ENCODE measurements at regions not wholly inside any gene's neighbourhood (a gene's known extent, or its start where the extent isn't known, plus 50 kb on each side); places are given as distances from the start of the nearest gene placed in this dataset.

- H3K4me1 ChIP-seq (ENCODE audit: control insufficient read depth, insufficient read depth, low read length): peaks cover 5% of the 10 kb centered on the region; the same call in 1 of the 2 replicates
- H3K4me3 ChIP-seq (ENCODE audit: low read depth, low read length): no peak overlapping the region
- no peak overlapping the region for H3K27ac ChIP-seq (ENCODE audit: low read depth, low read length)
- H3K27me3 ChIP-seq (ENCODE audit: control insufficient read depth, insufficient read depth, low read length): no peaks in the 10 kb centered on the region; the same call in 1 of the 2 replicates
- no peak overlapping the region for H3K9ac ChIP-seq (ENCODE audit: low read depth, low read length)
- H3K9me3 ChIP-seq (ENCODE audit: control insufficient read depth, insufficient read depth, low read length): no peaks in the 10 kb centered on the region
- H3K36me3 ChIP-seq (ENCODE audit: control insufficient read depth, insufficient read depth, low read length): no peaks in the 10 kb centered on the region
Observed at GRCh38 chr2:128753800-128754199, 435.1 kb upstream of the HS6ST1 start.

DNA sequence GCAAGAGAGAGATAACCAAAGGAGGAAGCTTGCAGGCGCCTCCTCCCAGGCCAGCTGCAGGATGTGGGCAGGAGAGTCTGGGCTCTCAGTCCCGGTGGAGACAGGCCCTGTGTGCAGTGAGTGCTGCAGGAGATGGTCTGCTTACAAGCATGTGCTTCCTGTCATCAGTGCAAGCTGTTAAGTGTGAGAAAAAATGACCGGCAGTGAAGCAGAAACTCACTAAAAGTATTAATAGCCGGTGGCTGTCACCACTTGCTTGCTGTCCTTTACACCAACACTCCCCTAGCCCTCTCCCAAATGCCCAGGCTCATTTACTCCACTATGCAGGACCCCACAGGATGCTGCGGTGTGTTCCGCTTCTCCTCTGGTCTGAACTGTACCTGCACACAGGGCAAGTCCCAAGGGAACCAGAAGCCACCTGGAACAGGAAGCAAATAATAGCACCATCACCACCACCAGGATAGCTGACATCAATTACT is 435.6 kb upstream of the HS6ST1 start:
- H3K9ac ChIP-seq (ENCODE audit: low read depth, low read length): no peak overlapping the region
- H3K4me3 ChIP-seq (ENCODE audit: low read depth, low read length): no peak overlapping the region
- no peaks in the 10 kb centered on the region for H3K9me3 ChIP-seq (ENCODE audit: control insufficient read depth, insufficient read depth, low read length)
- no peaks in the 10 kb centered on the region for H3K36me3 ChIP-seq (ENCODE audit: control insufficient read depth, insufficient read depth, low read length)
- peaks cover 5% of the 10 kb centered on the region; the same call in 1 of the 2 replicates for H3K4me1 ChIP-seq (ENCODE audit: control insufficient read depth, insufficient read depth, low read length)
- H3K27me3 ChIP-seq (ENCODE audit: control insufficient read depth, insufficient read depth, low read length): no peaks in the 10 kb centered on the region; the same call in 1 of the 2 replicates
- no peak overlapping the region for H3K27ac ChIP-seq (ENCODE audit: low read depth, low read length)

- Histone ChIP-seq H3K4me1 (ENCODE audit: control insufficient read depth, insufficient read depth, low read length) (peaks cover 5% of the 10 kb centered on the region; the same call in 1 of the 2 replicates), H3K9ac (ENCODE audit: low read depth, low read length) (no peak overlapping the region), H3K9me3 (ENCODE audit: control insufficient read depth, insufficient read depth, low read length) (no peaks in the 10 kb centered on the region), H3K27me3 (ENCODE audit: control insufficient read depth, insufficient read depth, low read length) (no peaks in the 10 kb centered on the region; the same call in 1 of the 2 replicates), H3K4me3 (ENCODE audit: low read depth, low read length) (no peak overlapping the region), H3K27ac (ENCODE audit: low read depth, low read length) (no peak overlapping the region), H3K36me3 (ENCODE audit: control insufficient read depth, insufficient read depth, low read length) (no peaks in the 10 kb centered on the region)
Observed at GRCh38 chr2:128755695-128756364, 437.2 kb upstream of the HS6ST1 start.

DNA sequence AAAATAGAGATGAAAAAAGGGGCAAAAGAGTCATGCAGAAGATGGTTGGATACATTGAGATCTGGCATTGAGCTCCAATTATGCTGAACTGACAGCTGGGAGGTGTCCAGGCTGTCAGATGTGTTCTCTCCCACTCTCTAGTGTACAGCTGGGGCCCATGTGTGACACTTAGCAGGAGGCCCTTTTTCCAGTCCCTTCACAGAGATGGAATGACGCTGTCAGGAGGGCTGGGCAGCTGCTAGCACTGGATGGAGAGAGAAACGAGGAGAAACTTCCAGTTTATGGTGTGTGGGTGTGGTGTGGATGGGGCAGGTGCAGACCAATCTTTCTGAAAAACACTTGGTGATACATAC is 437.7 kb upstream of the HS6ST1 start:
- no peak overlapping the region for H3K4me3 ChIP-seq (ENCODE audit: low read depth, low read length)
- H3K9ac ChIP-seq (ENCODE audit: low read depth, low read length): no peak overlapping the region
- H3K27ac ChIP-seq (ENCODE audit: low read depth, low read length): no peak overlapping the region
- H3K4me1 ChIP-seq (ENCODE audit: control insufficient read depth, insufficient read depth, low read length): peaks cover 5% of the 10 kb centered on the region; the same call in 1 of the 2 replicates
- no peaks in the 10 kb centered on the region; the same call in 1 of the 2 replicates for H3K27me3 ChIP-seq (ENCODE audit: control insufficient read depth, insufficient read depth, low read length)
- no peaks in the 10 kb centered on the region for H3K36me3 ChIP-seq (ENCODE audit: control insufficient read depth, insufficient read depth, low read length)
- H3K9me3 ChIP-seq (ENCODE audit: control insufficient read depth, insufficient read depth, low read length): no peaks in the 10 kb centered on the region

- Histone ChIP-seq H3K9me3 (ENCODE audit: control insufficient read depth, insufficient read depth, low read length) (no peaks in the 10 kb centered on the region), H3K36me3 (ENCODE audit: control insufficient read depth, insufficient read depth, low read length) (no peaks in the 10 kb centered on the region), H3K27ac (ENCODE audit: low read depth, low read length) (no peak overlapping the region), H3K4me1 (ENCODE audit: control insufficient read depth, insufficient read depth, low read length) (peaks cover 3% of the 10 kb centered on the region; the same call in 1 of the 2 replicates), H3K9ac (ENCODE audit: low read depth, low read length) (no peak overlapping the region), H3K4me3 (ENCODE audit: low read depth, low read length) (no peak overlapping the region), H3K27me3 (ENCODE audit: control insufficient read depth, insufficient read depth, low read length) (no peaks in the 10 kb centered on the region)
Observed at GRCh38 chr2:128765811-128766210, 447.1 kb upstream of the HS6ST1 start.

DNA sequence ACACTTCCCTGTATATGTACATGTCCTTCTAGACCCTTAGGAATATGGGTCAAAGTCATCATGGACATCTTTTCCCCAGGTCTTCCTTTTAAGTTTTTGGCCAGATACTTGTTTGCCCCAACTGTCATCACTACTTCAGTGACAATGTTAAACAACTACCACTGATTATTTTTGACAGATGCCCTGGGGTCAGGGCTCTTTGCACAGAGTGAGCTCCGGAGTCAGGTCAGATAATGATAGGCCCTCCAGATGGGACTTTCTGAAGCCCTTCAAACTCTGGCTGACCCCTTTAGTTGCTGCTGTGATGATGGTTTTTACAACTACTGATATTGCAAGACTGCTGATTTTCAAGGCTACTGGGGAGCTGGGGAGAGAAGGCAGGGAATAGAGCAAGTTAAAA is 449.4 kb upstream of the HS6ST1 start:
- Histone ChIP-seq H3K9ac (ENCODE audit: low read depth, low read length) (no peak overlapping the region), H3K27me3 (ENCODE audit: control insufficient read depth, insufficient read depth, low read length) (no peaks in the 10 kb centered on the region), H3K36me3 (ENCODE audit: control insufficient read depth, insufficient read depth, low read length) (no peaks in the 10 kb centered on the region), H3K4me3 (ENCODE audit: low read depth, low read length) (no peak overlapping the region), H3K4me1 (ENCODE audit: control insufficient read depth, insufficient read depth, low read length) (peaks cover 10% of the 10 kb centered on the region; the same call in 1 of the 2 replicates), H3K27ac (ENCODE audit: low read depth, low read length) (no peak overlapping the region), H3K9me3 (ENCODE audit: control insufficient read depth, insufficient read depth, low read length) (no peaks in the 10 kb centered on the region)

GRCh38 chr2:128769457-128770142 is 450.9 kb upstream of the HS6ST1 start:
- Histone ChIP-seq H3K36me3 (ENCODE audit: control insufficient read depth, insufficient read depth, low read length) (no peaks in the 10 kb centered on the region), H3K27me3 (ENCODE audit: control insufficient read depth, insufficient read depth, low read length) (no peaks in the 10 kb centered on the region), H3K9ac (ENCODE audit: low read depth, low read length) (no peak overlapping the region), H3K4me1 (ENCODE audit: control insufficient read depth, insufficient read depth, low read length) (peaks cover 10% of the 10 kb centered on the region; the same call in 1 of the 2 replicates), H3K27ac (ENCODE audit: low read depth, low read length) (no peak overlapping the region), H3K4me3 (ENCODE audit: low read depth, low read length) (no peak overlapping the region), H3K9me3 (ENCODE audit: control insufficient read depth, insufficient read depth, low read length) (no peaks in the 10 kb centered on the region)

GRCh38 chr2:128770143-128771085 is 451.7 kb upstream of the HS6ST1 start:
- Histone ChIP-seq H3K9me3 (ENCODE audit: control insufficient read depth, insufficient read depth, low read length) (no peaks in the 10 kb centered on the region), H3K4me3 (ENCODE audit: low read depth, low read length) (no peak overlapping the region), H3K27me3 (ENCODE audit: control insufficient read depth, insufficient read depth, low read length) (no peaks in the 10 kb centered on the region), H3K27ac (ENCODE audit: low read depth, low read length) (no peak overlapping the region), H3K9ac (ENCODE audit: low read depth, low read length) (no peak overlapping the region), H3K36me3 (ENCODE audit: control insufficient read depth, insufficient read depth, low read length) (no peaks in the 10 kb centered on the region), H3K4me1 (ENCODE audit: control insufficient read depth, insufficient read depth, low read length) (peaks cover 10% of the 10 kb centered on the region; the same call in 1 of the 2 replicates)

DNA sequence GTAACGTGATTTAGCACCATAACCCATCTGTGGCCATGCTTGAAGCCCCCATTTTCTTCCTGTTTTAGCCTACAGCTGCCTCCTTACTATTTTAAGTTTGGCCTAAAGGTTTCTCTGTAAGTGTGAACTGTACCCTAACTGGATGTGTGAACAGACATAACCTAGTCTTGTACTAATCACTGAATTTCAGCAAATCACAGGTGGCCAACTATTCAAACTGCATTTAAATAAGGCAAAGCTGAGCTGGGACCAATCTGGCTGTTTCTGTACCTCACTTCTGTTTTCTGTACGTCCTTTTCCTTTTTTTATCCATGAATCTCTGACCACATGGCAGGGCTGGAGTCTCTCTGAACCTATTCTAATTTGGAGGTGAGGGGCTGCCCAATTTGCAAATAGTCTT is 452.7 kb upstream of the HS6ST1 start:
- H3K4me3 ChIP-seq (ENCODE audit: low read depth, low read length): no peak overlapping the region
- no peaks in the 10 kb centered on the region for H3K27me3 ChIP-seq (ENCODE audit: control insufficient read depth, insufficient read depth, low read length)
- H3K9ac ChIP-seq (ENCODE audit: low read depth, low read length): no peak overlapping the region
- no peaks in the 10 kb centered on the region for H3K9me3 ChIP-seq (ENCODE audit: control insufficient read depth, insufficient read depth, low read length)
- H3K27ac ChIP-seq (ENCODE audit: low read depth, low read length): no peak overlapping the region
- peaks cover 10% of the 10 kb centered on the region; the same call in 1 of the 2 replicates for H3K4me1 ChIP-seq (ENCODE audit: control insufficient read depth, insufficient read depth, low read length)
- H3K36me3 ChIP-seq (ENCODE audit: control insufficient read depth, insufficient read depth, low read length): no peaks in the 10 kb centered on the region

DNA sequence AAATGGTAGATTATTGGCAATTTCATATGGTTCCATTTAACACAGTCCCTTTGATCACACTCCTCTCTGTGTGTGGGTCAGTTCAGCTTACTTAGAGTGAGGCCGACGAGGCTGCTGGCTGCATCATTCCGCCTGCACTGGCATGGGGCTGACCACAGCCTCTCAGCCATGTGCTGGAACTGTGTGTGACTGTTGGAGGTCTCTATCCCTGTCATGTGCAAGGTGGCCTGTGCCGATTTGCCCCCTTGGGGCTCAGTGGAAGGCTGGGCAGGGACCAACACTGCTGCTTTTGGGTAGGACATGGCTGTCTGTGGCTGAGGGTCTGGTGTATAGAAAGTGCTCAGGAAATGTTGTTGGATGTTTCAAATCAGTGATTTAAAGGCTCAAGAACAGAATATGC is 454.0 kb upstream of the HS6ST1 start:
- H3K9me3 ChIP-seq (ENCODE audit: control insufficient read depth, insufficient read depth, low read length): no peaks in the 10 kb centered on the region
- H3K4me1 ChIP-seq (ENCODE audit: control insufficient read depth, insufficient read depth, low read length): peaks cover 10% of the 10 kb centered on the region; the same call in 1 of the 2 replicates
- H3K27ac ChIP-seq (ENCODE audit: low read depth, low read length): no peak overlapping the region
- H3K4me3 ChIP-seq (ENCODE audit: low read depth, low read length): no peak overlapping the region
- no peaks in the 10 kb centered on the region for H3K36me3 ChIP-seq (ENCODE audit: control insufficient read depth, insufficient read depth, low read length)
- no peaks in the 10 kb centered on the region for H3K27me3 ChIP-seq (ENCODE audit: control insufficient read depth, insufficient read depth, low read length)
- H3K9ac ChIP-seq (ENCODE audit: low read depth, low read length): no peak overlapping the region
